ENCODE measurements at regions not wholly inside any gene's neighbourhood (a gene's known extent, or its start where the extent isn't known, plus 50 kb on each side); places are given as distances from the start of the nearest gene placed in this dataset.

GRCh38 chr13:112124141-112124540 lies 57.2 kb downstream of the SOX1 start:
- DNase-seq = peak; percentile 28

GRCh38 chr13:112127564-112128330 lies 60.8 kb downstream of the SOX1 start:
- DNase-seq = no peak

GRCh38 chr13:112128331-112128610 lies 61.3 kb downstream of the SOX1 start:
- no peak for DNase-seq

- DNase-seq = no peak
These were observed 63.5 kb downstream of the SOX1 start for GRCh38 chr13:112130418-112130817.

GRCh38 chr13:112131081-112131712 lies 64.2 kb downstream of the SOX1 start:
- no peak for DNase-seq

GRCh38 chr13:112131713-112132113 lies 64.8 kb downstream of the SOX1 start:
- DNase-seq = no peak

GRCh38 chr13:112132142-112132541 lies 65.2 kb downstream of the SOX1 start:
- DNase-seq = peak; percentile 9

GRCh38 chr13:112132619-112133018 lies 65.7 kb downstream of the SOX1 start:
- DNase-seq = no peak

- DNase-seq = no peak
These were observed 66.8 kb downstream of the SOX1 start for GRCh38 chr13:112133499-112134390.

GRCh38 chr13:112134391-112135075 lies 67.6 kb downstream of the SOX1 start:
- no peak for DNase-seq

GRCh38 chr13:112136095-112136494 lies 69.1 kb downstream of the SOX1 start:
- no peak for DNase-seq

- DNase-seq = no peak
These were observed 70.2 kb downstream of the SOX1 start for GRCh38 chr13:112137144-112137543.

GRCh38 chr13:112140366-112140765 lies 73.4 kb downstream of the SOX1 start:
- no peak for DNase-seq

- DNase-seq = no peak
These were observed 74.9 kb downstream of the SOX1 start for GRCh38 chr13:112141643-112142400.

GRCh38 chr13:112142401-112142930 lies 75.5 kb downstream of the SOX1 start:
- DNase-seq = no peak

GRCh38 chr13:112143046-112143752 lies 76.2 kb downstream of the SOX1 start:
- DNase-seq = no peak

GRCh38 chr13:112143753-112144615 lies 77.0 kb downstream of the SOX1 start:
- DNase-seq = no peak

GRCh38 chr13:112144616-112145550 lies 77.9 kb downstream of the SOX1 start:
- no peak for DNase-seq

Data from NCI-H2171 (cell line).